PC-3 (cell line): ENCODE measurements at regions not wholly inside any gene's neighbourhood (a gene's known extent, or its start where the extent isn't known, plus 50 kb on each side); places are given as distances from the start of the nearest gene placed in this dataset.

Experiments used
- CTCF ChIP-seq: fragments of 300-600 bp; sonication (generic); conservative IDR thresholded peaks from 2 replicates; pipeline ENCODE4 v1.5.1; 2017; ENCODE audit warnings: antibody characterized with exemption, low read depth, mild to moderate bottlenecking, low read length
- EZH2 ChIP-seq: fragments of 300-600 bp; sonication (generic); IDR thresholded peaks from one replicate; pipeline ENCODE4 v1.6.1; 2017; ENCODE audit warnings: antibody characterized with exemption, mild to moderate bottlenecking, low read length; ENCODE audit not compliant: unreplicated experiment
- EZH2phosphoT487 ChIP-seq: fragments of 300-600 bp; sonication (generic); IDR thresholded peaks from 2 replicates; pipeline ENCODE4 v1.6.1; 2018; ENCODE audit warnings: mild to moderate bottlenecking, antibody characterized with exemption, low read length, borderline replicate concordance

GRCh38 chr11:109984634-109985289 lies 108.4 kb upstream of the ZC3H12C start:
- TF ChIP-seq EZH2, result no peak
- TF ChIP-seq CTCF, result no peak
- no peak for TF ChIP-seq EZH2phosphoT487
